ENCODE measurements at regions not wholly inside any gene's neighbourhood (a gene's known extent, or its start where the extent isn't known, plus 50 kb on each side); places are given as distances from the start of the nearest gene placed in this dataset.
"Not testable (repeated sequence)": the region's sequence is repeated elsewhere in the genome, so short reads cannot be mapped to it uniquely, and the experiment has no call there.

DNA sequence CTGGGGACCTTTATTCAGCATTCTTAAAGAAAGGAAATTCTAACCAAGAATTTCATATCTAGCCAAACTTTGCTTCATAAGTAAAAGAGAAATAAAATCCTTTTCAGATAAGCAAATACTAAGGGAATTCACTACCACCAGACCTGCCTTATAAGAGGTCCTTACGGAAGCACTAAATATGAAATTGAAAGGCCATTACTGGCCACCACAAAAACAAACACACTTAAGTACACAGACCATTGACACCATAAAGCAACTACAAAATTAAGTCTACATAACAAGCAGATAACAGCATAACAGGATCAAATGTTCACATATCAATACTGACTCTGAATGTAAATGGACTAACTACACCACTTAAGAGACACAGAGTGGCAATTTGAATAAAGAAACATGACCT is 361.4 kb upstream of the POU5F2 start:
- no peak for DNase-seq

DNA sequence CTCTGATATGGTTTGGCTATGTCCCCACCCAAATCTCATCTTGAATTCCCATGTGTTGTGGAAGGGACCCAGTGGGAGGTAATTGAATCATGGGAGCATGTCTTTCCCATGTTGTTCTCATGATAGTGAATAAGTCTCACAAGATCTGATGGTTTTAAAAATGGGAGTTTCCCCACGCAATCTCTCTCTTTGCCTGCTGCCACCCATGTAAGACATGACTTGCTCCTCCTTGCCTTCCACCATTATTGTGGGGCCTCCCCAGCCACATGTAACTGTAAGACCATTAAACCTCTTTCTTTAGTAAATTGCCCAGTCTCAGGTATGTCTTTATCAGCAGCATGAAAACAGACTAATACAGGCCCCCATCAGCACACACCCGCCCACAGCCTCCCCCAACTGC is 356.0 kb upstream of the POU5F2 start:
- DNase-seq, result not testable (repeated sequence)

DNA sequence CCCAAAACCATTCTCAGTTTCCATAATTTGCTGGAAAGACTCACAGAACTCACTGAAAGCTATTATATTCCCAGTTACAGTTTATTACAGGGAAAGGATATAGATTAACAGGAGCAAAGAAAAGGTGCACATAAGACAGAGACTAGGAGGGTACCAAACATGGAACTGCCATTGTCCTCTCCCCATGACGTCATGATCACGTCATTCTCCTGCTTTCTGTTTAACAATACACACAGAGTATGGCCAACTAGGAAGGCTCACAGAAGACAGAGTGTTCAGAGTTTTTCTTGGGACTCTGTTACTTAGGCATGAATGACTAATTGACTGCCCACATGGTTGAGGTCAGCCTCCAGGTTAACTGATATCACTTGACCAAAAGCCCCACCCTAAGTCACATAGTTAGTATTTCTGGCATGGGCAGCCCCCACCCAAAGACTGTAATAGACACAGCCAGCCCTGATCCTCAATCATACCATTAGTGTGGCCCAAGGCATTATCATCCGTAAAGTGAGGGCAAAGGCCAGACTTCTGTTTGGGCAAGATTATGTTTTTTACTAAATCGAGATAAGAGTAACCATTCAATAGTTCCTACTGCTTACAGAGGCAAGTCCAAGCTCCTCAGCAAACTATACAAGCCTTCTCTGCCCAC is 353.5 kb upstream of the POU5F2 start:
- no peak for DNase-seq

DNA sequence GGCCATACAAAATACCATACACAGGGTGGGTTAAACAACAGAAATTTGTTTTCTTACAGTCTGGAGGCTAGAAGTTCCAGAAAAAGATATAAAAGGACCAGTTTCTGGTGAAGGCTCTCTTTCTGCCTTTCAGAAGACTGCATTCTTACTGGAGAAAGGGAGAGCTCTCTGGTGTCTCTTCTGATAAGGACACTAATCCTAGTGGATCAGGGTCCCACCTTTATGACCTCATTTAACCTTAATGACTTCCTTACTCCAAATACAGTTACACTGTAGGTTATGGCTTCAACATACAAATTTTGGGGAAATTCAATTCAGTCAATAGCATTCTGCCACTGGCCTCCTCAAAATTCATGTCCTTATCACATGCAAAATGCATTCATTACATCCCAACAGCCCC is 351.9 kb upstream of the POU5F2 start:
- DNase-seq, result no peak

DNA sequence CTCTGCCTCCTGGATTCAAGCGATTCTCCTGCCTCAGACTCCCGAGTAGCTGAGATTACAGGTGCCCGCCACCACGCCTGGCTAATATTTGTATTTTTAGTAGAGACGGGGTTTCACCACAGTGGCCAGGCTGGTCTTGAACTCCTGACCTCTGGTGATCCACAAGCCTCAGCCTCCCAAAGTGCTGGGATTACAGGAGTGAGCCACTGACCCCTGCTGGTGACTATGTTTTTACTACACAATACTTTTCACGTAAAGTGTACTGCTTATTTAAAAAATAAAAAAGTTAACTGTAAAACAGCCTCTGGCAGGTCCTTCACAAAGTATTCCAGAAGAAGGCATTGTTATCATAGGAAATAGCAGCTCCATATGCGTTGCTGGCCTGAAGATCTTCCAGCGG is 345.2 kb upstream of the POU5F2 start:
- DNase-seq, result not testable (repeated sequence)

DNA sequence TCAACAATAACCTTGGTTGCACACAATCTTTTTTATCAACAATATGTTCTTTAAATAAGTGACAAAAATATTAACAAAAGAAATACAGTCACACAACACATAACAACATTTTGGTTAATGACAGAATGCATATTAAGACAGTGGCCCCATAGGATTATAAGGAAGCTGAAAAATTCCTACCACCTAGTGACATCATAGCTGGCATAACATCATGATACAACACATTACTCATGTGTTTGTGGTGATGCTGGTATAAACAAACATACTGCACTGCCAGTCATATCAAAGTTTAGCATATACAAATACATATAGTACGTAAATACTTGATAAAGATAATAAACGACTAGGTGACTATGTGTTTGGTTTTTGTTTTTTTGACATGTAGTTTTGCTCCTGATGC is 344.8 kb upstream of the POU5F2 start:
- no peak for DNase-seq

DNA sequence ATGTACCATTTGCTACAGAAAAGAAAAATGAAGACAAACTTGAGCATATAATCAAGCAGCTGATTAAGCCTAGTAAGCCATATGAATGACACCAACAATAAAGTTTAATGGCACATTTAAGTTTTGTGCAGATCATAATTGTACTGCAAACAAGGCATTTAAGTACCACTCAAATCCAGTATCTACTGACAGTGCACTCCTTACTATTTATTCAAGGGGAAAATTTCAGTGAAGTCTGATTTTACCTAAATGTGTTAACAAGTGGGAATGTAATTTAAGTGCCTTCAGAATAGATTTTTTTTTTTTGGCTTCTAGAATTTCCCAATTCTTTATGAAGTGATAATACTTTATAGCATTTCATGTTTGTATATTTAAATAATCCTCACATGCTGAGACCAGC is 341.0 kb upstream of the POU5F2 start:
- no peak for DNase-seq

DNA sequence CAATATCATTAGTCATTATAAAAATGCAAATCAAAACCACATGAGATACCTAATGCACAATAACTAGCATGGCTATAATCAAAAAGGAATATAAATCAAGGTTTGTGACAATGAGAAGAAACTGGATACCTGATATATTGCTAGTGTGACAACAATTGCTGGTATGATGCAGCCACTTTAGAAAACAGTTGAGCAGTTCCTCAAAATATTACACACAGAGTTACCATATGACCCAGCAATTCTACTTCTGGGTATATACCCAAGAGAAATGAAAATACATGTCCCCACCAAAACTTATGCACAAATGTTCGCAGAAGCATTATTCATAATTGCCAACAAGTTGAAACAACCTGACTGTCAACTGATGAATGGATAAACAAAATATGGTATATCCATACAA is 339.7 kb upstream of the POU5F2 start:
- DNase-seq, result no peak

DNA sequence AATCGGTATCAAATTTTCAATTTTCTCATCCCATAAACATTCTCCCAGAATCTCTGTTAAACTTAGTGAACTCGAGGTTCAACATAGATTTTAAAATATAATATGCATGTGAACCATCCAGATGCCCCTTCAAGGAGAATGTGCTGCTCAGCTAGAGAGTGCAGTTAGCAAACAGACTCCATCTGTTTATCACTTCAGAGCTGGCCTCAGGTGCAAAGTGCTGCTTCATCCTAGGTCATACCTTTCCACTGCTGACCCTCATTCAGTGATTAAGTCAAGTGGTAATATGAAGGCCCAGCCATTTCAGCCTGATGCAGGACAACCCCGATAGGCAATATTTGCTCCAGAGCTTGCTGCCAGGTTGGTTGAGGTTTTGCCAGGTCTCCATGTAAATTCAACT is 339.0 kb upstream of the POU5F2 start:
- no peak for DNase-seq

DNA sequence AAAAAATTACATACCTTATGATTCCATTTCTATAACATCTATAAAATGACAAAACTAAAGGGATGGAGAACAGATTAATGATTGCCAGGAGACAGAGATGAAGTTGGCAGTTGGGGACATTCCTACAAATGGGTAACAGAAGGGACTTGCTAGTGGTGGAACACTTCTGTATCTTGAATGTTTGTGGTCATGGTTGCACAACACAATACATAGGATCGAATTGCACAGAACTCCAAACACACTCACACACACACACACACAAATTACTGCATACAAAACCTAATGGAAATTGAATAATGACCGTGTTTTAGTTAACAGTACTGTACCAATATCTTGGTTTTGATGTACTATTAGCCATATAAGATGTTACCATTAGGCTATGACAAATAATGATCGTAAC is 330.7 kb upstream of the POU5F2 start:
- DNase-seq, result no peak

DNA sequence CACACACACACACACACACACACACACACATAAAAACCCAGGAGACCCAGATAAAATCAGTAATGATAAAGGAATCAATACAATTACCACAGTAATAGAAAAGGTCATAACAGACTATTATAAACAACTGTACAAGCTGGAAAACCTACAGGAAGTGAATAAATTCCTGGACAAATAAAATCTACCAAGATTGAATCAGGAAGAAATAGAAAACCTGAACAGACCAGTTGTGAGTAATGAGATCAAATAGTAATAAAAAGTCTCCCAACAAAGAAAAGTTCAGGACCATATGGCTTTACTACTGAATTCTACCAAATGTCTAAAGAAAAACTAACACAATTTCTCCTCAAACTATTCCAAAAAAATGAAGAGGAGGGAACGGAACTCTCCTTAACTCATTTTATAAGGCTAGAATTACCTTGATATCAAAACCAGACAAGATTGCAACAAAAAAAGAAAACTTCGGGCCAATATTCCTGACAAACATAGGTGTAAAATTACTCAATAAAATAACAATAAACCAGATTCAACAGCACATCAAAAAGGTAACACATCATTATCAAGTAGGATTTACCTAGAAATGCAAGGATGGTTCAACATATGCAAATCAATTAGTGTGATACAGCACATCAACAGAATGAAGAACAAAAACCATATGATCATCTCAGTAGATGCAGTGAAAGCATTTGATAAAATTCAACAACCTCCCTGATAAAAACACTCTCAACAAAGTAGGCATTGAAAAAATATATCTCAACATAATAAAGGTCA is 325.2 kb upstream of the POU5F2 start:
- no peak for DNase-seq

DNA sequence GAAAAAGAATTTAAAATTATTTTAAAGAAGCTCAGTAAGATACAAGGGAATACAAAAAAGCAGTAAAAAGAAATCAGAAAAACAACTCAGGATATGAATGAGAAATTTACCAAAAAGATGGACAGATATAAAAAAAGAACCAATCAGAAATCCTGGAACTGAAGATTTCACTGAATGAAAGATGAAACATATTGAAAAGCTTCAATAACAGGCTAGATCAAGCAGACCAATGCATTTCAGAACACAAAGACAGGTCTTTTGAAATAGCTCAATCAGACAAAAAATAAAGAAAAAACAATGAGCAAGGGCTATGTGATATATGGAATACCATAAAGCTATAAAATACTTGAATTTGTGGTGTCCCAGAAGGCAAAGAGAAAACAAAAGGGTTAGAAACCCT is 322.6 kb upstream of the POU5F2 start:
- DNase-seq, result no peak

DNA sequence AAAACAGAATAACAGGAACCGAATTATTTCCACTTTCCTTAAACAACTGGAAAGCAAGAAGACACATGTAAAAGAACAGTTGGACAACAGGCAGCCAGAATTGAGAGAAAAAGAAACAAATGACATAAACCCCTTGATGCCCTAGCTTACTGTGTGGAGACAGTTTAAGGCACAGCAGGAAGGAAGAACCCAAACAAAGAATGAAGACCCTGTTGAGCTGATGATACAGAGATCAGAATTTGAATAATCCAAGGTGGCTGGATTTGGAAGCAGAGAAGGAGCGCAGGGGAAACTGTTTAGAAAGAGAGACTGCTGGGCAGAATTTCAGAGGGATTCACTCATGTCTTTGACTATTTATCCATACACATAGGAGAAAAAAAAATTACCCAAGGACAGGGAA is 316.3 kb upstream of the POU5F2 start:
- DNase-seq, result no peak

DNA sequence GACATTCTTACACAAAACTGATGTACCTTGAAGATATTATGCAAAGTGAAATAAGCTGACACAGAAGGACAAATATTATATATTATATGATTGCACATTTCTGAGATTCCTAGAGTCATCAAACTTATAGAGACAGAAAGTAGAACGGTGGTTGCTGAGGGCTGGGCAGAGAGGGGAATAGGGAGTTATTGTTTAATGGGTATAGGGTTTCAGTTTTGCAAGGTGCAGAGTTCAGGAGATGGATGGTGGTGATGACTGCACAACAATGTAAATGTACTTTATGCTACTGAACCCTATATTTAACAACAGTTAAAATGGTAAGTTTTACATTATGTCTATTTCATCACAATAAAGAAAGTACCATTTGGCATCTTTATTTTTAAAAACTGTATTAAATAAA is 315.8 kb upstream of the POU5F2 start:
- no peak for DNase-seq

DNA sequence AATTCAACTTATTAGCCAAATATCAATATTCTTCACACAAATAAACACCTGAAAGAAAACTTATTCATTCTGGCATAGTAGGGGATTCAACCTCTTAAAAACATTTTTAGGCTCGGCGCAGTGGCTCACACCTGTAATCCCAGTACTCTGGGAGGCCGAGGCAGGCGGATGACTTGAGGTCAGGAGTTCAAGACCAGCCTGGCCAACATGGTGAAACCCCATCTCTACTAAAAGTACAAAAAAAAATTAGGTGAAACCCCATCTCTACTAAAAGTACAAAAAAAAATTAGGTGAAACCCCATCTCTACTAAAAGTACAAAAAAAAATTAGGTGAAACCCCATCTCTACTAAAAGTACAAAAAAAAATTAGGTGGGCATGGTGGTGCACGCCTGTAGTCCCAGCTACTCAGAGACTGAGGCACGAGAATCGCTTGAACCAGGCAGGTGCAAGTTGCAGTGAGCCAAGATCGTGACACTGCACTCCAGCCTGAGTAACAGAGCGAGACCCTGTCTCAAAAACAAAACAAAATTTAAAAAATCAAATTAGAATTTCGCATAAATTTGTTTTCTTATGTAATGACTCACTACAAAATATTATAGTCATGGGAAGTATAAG is 308.0 kb upstream of the POU5F2 start:
- not testable (repeated sequence) for DNase-seq

DNA sequence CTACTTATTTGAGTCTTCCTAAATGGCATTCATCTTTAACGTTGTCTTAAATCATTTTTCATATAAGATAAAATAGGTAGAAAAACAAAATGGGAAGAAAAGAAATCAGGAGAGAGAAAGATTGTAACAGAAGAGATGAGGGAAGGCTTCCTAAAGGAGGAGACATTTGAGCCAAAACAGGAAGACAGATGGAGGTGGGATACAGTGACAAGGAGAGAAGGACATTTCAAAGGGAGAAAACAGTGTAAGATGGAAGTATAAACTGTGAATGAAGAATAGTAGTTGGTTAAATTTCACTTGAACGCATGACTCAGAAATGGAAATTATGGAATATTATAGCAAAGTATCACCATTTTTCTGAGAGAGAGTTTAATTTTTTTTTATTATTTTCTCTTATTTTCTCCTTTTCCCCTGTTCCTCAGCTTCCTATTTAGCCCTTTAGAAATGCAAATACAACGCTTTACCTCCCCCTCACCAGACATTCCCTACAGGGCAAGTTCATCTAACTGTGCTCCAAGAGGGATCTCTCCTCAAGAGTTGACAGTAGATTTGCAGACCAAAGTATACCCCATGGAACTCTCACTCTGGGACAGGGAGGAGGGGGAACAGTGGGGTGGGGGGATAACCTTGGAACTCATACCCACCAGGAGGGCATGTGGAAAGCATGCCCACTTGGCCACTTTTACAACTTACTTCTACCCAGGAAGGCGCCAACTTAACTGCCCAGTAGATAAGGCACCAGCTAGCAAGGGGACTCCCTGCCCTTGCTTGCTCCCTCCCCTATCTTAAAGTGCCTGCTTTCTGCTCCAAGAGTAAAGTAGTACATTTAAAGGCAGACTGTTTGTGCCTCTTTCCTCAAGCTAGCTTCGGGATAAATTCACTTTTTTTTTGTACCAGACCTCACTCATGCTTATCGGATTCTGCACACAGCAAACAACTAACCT is 304.7 kb upstream of the POU5F2 start:
- DNase-seq, result no peak

DNA sequence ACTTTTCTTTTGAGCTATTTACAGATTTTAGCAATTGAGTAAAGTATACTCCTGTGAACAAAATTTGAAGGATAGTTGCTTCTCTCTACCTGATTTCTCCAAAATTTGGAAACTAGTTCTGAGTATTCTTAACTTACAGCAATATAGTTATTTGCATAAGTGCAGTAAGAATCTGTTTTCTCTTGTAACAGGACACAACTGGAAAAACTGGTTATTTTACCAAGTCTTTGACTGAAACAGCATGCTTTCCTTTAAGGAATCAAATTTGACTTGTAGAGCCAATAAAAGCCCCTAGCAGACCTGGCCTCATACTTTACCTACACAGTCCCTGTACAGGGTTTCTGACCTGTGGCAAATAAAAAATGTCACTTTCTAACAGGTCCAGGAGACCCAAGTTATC is 301.9 kb upstream of the POU5F2 start:
- no peak for DNase-seq

DNA sequence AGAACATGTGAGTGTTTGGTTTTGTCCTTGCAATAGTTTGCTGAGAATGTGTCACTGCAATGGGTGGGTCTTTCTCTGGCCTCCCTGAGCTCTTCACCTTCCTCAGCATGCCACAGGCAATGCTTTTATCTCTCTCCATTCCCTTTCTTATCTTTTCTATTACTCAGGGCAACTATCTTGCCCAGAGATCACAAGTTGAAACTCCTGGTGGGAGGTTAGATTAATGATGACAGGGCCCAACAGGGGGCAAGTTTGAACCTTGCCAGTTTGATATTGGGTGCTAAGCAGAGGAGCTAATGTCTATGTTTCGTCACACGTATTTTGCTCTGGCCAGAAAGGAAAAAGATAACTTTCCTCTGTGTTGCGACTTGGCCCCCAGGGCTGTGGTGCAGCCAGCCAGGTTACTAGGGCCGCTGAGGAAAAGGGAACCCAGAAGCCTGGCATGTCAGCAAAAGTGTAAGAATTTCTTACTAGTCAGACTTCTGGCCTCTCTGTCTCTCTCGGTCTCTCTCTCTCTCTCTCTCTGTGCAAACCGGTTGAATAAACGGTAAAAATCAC is 299.3 kb upstream of the POU5F2 start:
- no peak for DNase-seq

DNA sequence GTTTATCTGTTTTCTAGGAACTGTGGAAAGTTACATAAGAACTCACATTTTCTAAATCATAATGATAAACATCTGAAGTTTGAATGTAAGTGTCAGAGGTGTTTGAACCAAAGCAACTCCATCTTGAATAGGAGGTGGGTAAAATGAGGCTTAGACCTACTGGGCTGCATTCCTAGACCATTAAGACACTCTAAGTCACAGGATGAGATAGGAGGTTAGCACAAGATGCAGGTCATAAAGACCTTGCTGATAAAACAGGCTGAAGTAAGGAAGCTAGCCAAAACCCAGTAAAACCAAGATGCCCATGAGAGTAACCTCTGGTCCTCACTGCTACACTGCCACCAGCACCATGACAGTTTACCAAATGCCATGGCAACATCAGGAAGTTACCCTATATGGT is 297.7 kb upstream of the POU5F2 start:
- DNase-seq, result no peak

DNA sequence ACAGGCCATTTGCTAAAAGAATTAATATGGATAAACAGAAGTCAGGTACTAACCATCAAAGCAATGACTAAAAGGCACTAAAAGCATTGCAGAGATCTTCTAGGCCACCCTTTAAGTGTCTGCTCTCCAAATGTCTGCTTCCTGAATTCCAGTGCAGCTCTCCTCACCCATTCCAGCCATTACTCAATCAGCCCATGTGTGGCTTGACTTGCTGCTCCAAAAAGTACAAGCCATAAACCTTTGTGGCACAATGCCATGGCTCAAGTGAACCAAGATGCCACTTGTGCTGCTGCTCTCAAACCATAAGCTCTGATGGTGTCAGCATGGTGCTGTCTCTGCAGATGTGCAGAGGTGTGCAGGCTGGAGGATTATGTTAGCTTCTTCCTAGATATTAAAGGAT is 290.2 kb upstream of the POU5F2 start:
- DNase-seq, result no peak

DNA sequence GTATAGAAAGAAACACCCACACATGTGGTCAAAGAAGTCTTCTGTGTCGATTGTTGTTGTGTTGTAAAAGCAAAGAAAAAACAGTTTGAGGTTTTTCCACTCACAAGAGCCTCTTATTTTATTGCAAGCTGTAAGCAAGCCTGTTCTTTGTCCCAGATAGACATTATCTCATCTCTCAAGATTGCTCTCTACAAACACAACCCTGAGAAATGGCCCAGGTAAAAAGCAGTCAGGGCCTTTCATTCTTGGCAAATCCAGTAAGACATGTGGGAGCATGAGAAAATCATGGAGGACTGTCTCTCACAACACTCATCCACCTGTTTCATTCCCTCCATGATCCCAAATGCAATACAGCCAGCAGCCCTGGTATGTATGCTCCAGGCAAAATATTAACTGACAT is 286.6 kb upstream of the POU5F2 start:
- no peak for DNase-seq

DNA sequence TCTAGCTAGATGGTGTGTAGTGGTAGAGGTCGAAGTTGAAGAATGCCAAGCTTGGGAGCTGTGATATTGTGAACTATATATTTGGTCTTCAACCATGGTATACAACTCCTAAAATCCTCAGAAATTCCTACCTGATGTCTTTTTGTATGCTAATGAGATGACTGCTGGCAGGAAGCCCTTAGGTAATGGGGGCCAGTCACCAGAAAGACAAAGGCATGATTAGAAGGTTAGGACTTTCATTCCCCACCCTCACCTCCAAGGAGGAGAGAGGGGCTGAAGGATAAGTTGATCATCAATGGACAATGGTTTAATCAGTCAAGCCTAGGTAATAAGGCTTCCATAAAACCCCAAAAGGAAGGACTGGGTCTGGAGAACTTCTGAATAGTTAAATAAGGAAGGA is 285.7 kb upstream of the POU5F2 start:
- DNase-seq, result no peak
